ENCODE measurements at regions not wholly inside any gene's neighbourhood (a gene's known extent, or its start where the extent isn't known, plus 50 kb on each side); places are given as distances from the start of the nearest gene placed in this dataset.

DNA sequence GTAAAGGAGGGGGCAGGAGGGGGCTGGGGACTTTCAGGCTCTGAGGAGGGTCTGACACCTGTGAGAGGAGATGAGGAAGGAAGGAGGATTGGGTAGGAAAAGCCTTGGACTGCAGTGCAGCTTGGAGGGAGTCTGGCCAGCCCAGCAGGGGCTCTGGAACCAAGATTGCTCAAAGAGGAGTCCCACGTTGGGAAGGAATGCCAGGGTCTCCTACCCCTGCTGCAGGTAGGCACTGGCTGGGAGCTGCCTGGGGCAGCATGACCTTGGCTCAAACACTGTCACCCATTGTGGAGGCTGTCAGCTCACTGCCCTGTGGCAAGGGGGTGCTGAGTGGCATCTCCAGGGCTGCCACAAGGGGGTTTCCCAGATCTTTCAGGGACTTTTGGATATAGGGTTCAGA, 94.5 kb downstream of the RPS6KA4 start:
- no peak overlapping the region for H3K27ac Mint-ChIP-seq
- H3K9me3 Mint-ChIP-seq, result no peaks in the 10 kb centered on the region
- DNase-seq (ENCODE audit: low spot score in 2 of 2) (no peak), ATAC-seq (no peak)
- H3K36me3 Mint-ChIP-seq, result no peaks in the 10 kb centered on the region

DNA sequence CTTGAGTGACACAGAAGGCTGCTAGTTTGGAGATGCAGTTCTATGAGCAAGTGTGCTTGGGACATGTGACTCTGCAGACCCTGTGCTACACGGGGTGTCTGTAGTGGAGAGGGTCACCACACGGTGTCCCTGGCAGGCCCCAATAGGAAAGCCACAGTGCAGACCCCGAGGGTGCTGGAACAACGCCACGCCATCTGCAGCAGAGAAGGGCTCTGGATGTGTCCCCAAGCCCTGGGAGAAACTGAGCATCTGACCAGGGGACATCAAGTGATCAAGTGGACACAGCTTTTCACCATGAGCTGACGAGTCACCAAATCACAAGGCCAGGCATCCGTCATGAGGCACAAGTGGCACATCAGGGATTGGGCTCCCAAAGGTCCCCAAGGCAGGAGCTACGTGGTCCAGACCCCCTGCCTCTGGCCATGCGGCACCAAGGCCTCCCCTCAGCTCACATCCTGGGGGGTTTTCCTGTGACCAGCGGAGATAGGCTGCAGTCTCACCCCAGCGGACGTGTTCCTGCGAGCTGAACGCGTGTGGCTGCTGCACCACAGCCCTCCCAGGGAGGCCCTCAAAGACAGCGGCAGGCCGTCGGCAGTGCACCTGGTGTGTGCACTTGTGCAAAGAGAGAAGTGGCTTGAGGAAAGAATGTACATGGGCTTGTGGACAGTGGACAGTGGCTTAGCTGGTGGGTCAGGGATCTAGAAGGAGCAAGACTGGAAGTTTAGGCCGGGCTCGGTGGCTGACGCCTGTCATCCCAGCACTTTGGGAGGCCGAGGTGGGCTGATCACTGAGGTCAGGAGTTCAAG, 96.7 kb downstream of the RPS6KA4 start:
- Mint-ChIP-seq H3K27ac (no peak overlapping the region), H3K36me3 (no peaks in the 10 kb centered on the region), H3K9me3 (no peaks in the 10 kb centered on the region)
- DNase-seq (ENCODE audit: low spot score in 2 of 2) (no peak), ATAC-seq (no peak)

DNA sequence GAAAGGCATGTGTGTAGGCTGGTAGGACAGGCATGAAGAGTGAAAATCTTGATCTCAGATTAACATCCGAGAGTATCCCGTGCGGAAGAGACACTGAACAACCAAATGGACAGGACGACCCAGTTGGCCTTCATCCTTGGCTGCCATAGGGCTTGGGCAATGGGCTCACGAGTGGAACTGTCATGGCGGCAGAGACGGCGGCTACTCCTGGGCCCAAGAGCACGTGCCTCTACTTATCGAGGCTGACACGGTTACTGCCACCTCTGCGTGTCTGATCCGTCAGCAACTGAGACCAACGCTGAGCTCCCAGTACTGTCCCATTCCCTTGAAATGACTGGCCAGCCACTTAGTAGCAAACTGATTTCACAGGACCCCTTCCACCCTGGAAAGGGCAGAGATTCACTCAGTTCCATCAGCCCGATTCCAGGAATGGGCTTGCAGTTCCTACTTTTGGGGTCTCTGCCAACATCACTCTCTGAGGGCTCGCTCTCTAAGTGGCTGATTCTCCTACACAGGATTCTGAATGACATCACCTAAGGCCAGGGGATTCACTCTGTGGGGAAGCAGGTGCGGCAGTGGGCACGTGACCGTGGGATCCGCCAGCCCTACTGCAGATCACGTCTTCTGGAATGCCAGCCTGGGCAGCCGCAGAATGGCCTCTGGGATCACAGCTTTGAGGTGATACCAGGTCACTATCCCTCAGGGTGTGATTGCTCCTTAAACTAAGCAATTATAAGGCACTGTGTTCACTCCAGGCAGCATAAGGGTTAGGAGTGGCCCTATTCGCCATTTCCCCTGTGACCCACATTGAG, 97.8 kb downstream of the RPS6KA4 start:
- no peaks in the 10 kb centered on the region for H3K9me3 Mint-ChIP-seq
- DNase-seq (ENCODE audit: low spot score in 2 of 2), result no peak
- no peak overlapping the region for H3K27ac Mint-ChIP-seq
- H3K36me3 Mint-ChIP-seq, result no peaks in the 10 kb centered on the region
- no peak for ATAC-seq

DNA sequence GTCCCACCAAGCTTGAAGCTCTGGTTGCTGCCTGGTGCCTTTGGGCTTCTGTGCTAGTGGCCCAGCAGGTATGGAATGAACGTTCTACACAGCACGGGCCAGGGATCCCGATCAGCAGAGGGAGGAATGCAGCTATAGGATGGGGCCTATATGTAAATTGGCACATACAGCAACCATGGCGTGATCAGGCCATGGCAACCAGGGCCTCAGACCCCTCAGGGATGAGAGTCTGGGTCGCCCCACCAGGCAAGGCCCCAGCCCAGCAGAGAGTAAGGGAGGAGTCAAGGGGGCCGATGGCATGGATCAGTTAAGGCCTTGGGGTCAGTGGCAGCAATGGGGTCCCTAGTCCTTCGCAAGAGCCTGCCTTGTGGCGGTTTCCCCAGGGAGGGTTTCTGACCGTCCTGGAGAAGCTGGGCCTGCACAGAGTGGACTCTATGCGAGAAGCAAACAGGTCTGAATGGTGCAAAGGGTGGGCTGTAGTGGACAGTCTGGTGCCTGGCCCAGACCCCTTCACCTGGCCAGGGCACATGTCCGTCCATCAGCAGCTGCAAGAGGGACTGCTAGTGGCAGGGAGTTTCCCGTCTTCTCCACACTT, 98.2 kb upstream of the SLC22A11 start:
- Mint-ChIP-seq H3K27ac (peak overlapping the region in 1 of 2 donors; percentile 75), H3K9me3 (no peaks in the 10 kb centered on the region)
- ATAC-seq, result no peak

DNA sequence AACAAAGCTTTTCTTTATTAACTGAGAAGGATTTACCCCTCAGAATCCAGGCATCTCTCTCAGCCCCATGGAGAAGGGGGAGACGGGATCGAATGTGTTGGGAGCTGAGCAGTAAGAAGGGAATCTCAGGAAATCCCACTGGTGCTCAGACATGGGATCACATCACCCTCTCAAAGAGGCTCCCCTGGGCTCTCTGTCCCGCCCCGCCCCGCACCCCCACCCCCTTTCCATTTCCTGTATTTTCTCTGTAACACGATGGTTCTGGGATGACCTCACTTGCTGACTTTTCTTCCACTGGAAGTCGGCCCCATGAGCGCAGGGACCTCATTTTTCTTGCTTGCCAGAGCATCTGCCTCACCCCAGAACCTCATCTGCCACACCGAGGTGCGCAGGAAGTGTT, 96.7 kb upstream of the SLC22A11 start:
- DNase-seq (ENCODE audit: low spot score in 2 of 2) (no peak), ATAC-seq (no peak)
- Mint-ChIP-seq H3K36me3 (no peaks in the 10 kb centered on the region), H3K9me3 (no peaks in the 10 kb centered on the region), H3K27ac (no peak overlapping the region)

More for the DNA sequence above, 98.2 kb upstream of the SLC22A11 start:
- H3K36me3 Mint-ChIP-seq, result no peaks in the 10 kb centered on the region
- no peak for DNase-seq (ENCODE audit: low spot score in 2 of 2)

DNA sequence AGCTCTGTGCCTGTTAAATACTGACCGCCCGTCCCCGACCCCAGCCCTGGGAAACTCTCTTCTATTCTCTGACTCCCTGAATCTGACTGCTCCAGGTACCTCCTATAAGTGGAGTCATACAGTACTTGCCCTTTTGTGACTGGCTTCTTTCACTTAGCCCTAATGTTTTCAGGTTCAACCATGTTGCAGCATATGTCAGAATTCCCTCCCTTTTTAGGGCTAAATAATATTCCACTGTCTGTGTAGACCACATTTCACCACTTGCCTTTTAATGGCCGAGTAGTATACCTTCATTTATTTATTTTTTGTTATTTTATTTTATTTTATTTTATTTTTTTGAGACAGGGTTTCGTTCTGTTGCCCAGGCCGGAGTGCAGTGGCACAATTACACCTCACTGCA, 96.1 kb upstream of the SLC22A11 start:
- no peak for DNase-seq (ENCODE audit: low spot score in 2 of 2)
- Mint-ChIP-seq H3K27ac (no peak overlapping the region), H3K36me3 (no peaks in the 10 kb centered on the region), H3K9me3 (no peaks in the 10 kb centered on the region)
- ATAC-seq, result no peak

DNA sequence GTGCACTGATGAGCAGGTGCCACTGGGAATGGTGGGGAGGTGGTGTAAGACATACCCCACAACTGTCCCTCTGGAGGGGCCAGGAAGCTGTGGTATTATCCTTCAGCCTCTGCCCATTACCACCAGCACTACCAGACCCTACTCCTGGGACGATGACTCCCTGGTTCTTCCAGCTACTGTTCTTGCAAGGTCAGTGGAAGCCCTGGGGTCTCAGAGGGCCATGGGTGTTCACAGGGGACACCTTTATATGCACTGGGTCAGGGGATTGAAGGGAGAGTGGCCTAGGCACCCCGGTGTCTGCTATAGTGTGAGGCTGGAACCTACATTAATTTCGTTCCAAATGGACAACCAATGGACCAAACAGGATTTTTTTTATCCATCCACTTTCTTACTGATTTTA, 94.7 kb upstream of the SLC22A11 start:
- no peaks in the 10 kb centered on the region for H3K9me3 Mint-ChIP-seq
- H3K27ac Mint-ChIP-seq, result no peak overlapping the region
- no peak for DNase-seq (ENCODE audit: low spot score in 2 of 2)
- no peak for ATAC-seq
- no peaks in the 10 kb centered on the region for H3K36me3 Mint-ChIP-seq

DNA sequence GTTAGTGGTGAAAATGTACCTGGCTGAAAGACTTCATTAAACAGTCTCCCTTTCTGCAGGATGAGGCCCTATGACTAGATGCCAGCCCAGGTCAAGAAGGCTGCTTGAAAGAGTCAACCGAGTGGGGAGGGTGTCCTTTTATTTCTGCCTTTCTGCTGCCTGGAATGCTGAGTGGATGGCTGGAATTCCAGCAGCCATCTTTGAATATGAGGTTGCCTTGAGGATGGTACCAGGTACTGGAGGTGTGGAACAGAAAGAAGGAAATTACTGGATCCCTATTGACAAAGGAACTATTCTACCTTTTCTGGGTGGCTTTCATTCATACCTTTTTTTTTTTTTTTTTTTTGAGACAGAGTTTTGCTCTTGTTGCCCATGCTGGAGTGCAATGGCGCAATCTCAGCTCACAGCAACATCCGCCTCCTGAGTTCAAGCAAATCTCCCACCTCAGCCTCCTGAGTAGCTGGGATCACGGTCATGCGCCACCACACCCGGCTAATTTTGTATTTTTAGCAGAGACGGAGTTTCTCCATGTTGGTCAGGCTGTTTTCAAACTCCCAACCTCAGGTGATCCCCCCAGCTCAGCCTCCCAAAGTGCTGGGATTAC, 89.5 kb upstream of the SLC22A11 start:
- ATAC-seq (no peak), DNase-seq (ENCODE audit: low spot score in 2 of 2) (no peak)
- H3K9me3 Mint-ChIP-seq, result no peaks in the 10 kb centered on the region
- no peak overlapping the region for H3K27ac Mint-ChIP-seq
- H3K36me3 Mint-ChIP-seq, result no peaks in the 10 kb centered on the region

DNA sequence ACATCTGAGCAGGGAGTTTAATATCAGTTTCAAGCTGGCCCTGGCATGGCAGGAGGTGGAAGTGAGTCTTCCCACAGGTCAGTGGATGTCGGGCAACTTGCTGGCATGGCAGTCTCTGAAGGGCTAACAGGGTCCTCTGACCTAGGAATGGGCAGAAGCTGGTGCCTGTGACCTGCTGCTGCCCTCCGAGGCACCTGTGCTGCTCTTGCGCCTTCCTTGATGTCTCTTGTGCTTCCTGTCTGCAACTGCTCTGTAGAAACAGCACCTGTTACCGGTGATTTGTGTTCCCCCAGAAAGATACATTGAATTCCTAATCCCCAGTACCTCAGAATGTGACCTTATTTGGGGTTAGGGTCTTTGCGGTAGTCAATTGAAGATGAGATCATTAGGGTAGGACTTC, 86.5 kb upstream of the SLC22A11 start:
- DNase-seq (ENCODE audit: low spot score in 2 of 2) (no peak), ATAC-seq (no peak)
- Mint-ChIP-seq H3K36me3 (no peaks in the 10 kb centered on the region), H3K9me3 (no peaks in the 10 kb centered on the region), H3K27ac (no peak overlapping the region)

DNA sequence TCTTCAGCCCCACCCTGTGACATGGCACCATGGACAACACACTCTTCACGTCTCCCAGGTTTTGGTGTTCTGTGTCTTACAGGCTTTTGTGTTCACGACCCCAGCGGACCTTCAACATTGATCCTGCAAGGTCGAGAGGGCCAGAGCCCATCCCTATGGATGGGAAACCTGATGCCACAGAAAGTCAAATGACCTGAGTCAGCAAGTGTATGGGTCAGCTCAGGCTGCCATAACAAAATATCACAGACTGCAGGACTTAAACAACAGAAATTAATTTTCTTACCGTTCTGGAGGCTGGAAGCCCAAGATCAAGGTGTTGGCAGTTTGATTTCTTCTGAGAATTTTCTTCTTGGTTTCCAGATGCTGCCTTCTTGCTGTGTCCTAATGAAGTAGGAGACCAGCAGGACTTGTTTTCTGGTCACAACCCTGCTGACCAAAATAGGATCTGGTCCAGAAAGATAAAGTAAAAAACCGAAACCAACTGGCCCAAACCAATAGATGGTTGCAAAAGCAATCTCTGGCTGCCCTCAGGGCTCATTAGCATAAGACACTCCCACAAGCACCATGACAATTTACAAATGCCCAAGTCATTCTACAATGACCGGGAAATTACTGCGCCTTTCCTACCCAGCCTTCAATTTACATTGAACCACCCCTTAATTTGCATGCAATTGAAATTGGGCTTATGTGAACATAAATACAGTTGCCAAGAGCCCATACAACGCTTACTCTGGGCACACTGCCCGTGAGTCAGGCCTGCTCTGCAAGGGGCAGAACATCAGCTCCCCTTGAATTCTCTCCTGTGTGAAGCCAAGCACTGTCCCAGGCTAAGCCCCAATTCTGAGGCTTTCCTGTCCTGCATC, 82.9 kb upstream of the SLC22A11 start:
- ATAC-seq (no peak), DNase-seq (ENCODE audit: low spot score in 2 of 2) (no peak)
- H3K9me3 Mint-ChIP-seq, result no peaks in the 10 kb centered on the region
- H3K36me3 Mint-ChIP-seq, result no peaks in the 10 kb centered on the region
- no peak overlapping the region for H3K27ac Mint-ChIP-seq

DNA sequence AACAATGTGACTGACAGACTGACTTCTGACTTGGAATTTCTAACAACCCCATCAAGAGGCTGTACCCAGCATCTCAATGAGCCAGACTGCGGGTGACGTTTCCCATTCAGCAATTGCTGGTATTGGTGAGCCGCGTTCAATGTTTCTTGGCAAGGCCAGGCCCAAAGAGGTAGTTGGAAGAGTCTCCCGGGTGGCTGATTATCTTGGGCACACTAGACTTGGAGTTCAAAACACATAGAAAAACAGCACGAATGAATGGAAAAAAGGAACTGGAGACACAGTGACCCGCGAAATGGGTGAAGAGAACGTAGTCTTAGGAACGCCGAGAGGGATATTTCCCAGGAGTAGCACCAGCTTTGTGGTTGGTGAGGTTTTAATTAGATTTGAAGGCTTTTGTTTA, 81.1 kb upstream of the SLC22A11 start:
- ATAC-seq, result no peak
- H3K27ac Mint-ChIP-seq, result no peak overlapping the region
- H3K36me3 Mint-ChIP-seq, result no peaks in the 10 kb centered on the region
- DNase-seq (ENCODE audit: low spot score in 2 of 2), result no peak
- no peaks in the 10 kb centered on the region for H3K9me3 Mint-ChIP-seq

DNA sequence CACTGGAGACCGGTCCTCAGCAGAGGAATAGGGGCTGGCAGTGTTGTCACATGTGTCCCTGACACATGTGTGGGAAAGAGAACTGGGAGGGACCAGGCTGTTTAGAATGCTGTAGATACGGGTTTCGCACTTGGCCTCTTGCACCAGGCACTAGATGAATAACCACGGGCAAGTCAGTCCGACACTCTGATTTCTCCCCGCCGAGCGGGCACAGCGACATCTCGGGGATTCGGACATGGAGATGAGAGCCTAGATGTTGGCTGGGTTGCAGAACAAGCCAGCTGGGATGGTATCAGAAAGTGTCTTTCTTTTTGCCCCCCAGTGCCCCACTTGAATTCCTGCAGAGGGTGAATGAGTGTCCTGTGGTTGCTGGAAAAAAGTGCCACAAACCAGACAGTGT, 80.6 kb upstream of the SLC22A11 start:
- Mint-ChIP-seq H3K27ac (no peak overlapping the region), H3K9me3 (no peaks in the 10 kb centered on the region), H3K36me3 (no peaks in the 10 kb centered on the region)
- DNase-seq (ENCODE audit: low spot score in 2 of 2), result no peak
- ATAC-seq, result no peak

DNA sequence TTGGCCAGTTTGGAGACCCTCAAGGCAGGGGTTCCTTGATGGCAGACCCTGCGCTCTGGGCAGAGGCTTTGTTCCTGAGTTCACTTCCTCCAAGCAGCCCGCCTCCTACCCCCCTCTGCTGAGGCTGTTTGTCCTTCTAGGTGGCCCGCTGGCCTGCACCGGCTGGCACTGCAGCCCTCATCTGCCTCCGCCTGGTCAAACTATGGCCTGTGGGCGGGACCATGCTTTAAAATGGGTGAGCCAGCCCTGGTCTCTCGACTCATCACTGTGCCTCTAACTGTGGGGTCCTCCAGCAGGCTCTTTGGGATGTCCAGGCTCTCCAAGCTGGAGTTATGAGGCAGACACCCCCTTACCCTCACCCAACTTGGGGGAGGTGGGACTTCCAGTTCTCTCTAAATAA, 78.9 kb upstream of the SLC22A11 start:
- H3K36me3 Mint-ChIP-seq, result no peaks in the 10 kb centered on the region
- no peaks in the 10 kb centered on the region for H3K9me3 Mint-ChIP-seq
- DNase-seq (ENCODE audit: low spot score in 2 of 2) (no peak), ATAC-seq (no peak)
- H3K27ac Mint-ChIP-seq, result no peak overlapping the region

DNA sequence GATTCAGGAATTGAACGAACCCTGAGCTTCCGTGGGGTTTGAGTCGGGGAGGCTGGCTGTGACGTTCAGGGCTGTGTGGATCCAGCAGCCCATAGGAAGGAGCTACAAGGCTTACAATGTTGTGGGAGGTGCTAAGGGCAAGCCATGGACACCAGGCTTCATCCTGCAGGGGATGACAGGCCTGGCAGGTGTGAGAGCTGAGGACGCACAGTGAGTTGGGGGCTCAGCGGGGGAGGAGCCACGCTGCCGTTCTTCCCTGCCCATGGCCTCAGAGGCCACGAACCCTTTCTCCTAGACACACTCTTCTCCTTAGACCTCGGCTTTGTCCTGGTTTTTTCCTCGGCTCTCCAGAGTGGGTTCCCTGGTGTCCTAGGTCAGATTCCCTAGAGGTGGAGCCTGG, 78.1 kb upstream of the SLC22A11 start:
- ATAC-seq, result no peak
- Mint-ChIP-seq H3K9me3 (no peaks in the 10 kb centered on the region), H3K27ac (no peak overlapping the region), H3K36me3 (no peaks in the 10 kb centered on the region)
- no peak for DNase-seq (ENCODE audit: low spot score in 2 of 2)

DNA sequence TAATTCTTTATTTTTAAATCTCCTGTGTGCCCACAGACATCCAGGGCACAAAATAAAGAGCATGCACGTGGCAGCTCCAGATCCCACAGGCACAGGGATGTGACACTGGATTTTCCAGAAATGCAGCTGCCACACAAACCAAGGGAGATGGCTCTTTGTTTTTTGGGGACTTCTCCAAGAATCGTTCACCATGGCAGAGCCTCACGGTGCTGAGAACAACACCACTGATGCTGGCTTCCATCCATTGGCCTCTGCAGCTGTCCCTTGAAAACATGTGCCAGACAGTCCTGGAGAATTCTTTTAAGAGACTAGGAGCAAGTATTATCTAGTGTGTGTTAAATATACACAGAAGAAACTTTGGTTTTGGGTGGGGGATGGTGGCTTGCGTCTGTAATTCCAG, 73.2 kb upstream of the SLC22A11 start:
- H3K9me3 Mint-ChIP-seq, result no peaks in the 10 kb centered on the region
- ATAC-seq (no peak), DNase-seq (ENCODE audit: low spot score in 2 of 2) (no peak)
- no peak overlapping the region for H3K27ac Mint-ChIP-seq
- no peaks in the 10 kb centered on the region for H3K36me3 Mint-ChIP-seq

DNA sequence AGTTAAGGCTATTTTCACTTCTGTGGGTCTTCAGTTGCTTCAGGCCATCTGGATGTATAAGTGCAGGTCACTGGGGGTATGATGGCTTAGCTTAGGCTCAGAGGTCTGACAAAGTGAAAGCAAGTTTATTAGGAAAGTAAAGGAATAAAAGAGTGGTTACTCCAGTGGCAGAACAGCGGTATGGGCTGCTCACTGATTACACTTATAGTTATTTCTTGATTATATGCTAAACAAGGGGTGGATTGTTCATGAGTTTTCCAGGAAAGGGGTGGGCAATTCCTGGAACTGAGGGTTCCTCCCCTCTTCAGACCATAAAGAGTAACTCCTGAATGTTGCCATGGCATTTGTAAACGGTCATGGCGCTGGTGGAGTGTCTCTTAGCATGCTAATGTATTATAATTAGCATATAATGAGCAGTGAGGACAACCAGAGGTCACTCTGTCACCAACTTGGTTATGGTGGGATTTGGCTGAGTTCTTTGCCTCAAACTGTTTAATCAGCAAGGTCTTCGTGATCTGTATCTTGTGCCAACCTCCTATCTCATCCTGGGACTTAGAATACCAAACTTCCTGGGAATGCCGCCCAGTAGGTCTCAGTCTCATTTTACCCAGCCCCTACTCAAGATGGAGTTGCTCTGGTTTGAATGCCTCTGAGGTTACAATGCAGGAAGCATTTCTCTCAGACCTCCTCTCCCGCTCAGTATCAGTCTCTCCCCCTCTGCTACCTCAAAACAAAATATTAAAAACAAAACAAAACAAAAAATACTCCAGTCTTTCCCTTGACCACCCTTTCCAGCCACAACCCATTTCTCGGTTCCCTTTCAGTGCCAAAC, 71.3 kb upstream of the SLC22A11 start:
- no peak for ATAC-seq

More for the DNA sequence above, 71.3 kb upstream of the SLC22A11 start:
- DNase-seq (ENCODE audit: low spot score in 2 of 2), result no peak
- H3K27ac Mint-ChIP-seq, result no peak overlapping the region
- H3K9me3 Mint-ChIP-seq, result no peaks in the 10 kb centered on the region
- no peaks in the 10 kb centered on the region for H3K36me3 Mint-ChIP-seq
